HG03108 (cell line): ENCODE measurements at regions not wholly inside any gene's neighbourhood (a gene's known extent, or its start where the extent isn't known, plus 50 kb on each side); places are given as distances from the start of the nearest gene placed in this dataset.

Source experiments
- ATAC-seq: cut with Tn5 transposase; IDR thresholded peaks from one replicate; pipeline ENCODE4 v1.9.1; 2021; ENCODE audit warnings: moderate library complexity; ENCODE audit not compliant: unreplicated experiment

- no peak for ATAC-seq
These were observed 192.2 kb upstream of the FBXO11 start for GRCh38 chr2:48098539-48098938.

- ATAC-seq: no peak
These were observed 198.1 kb upstream of the FBXO11 start for GRCh38 chr2:48104418-48104817.

- no peak for ATAC-seq
These were observed 199.6 kb upstream of the FBXO11 start for GRCh38 chr2:48105848-48106247.

- ATAC-seq: no peak
These were observed 201.1 kb upstream of the FBXO11 start for GRCh38 chr2:48107326-48107925.

- ATAC-seq: no peak
These were observed 202.2 kb upstream of the FBXO11 start for GRCh38 chr2:48108455-48108854.

GRCh38 chr2:48109491-48110204 is 203.3 kb upstream of the FBXO11 start:
- no peak for ATAC-seq

- ATAC-seq: no peak
These were observed 204.0 kb upstream of the FOXN2 start for GRCh38 chr2:48110492-48110891.

GRCh38 chr2:48112911-48113680 is 201.4 kb upstream of the FOXN2 start:
- ATAC-seq: no peak

- ATAC-seq: no peak
These were observed 200.7 kb upstream of the FOXN2 start for GRCh38 chr2:48113767-48114166.

- no peak for ATAC-seq
These were observed 200.2 kb upstream of the FOXN2 start for GRCh38 chr2:48114256-48114655.

GRCh38 chr2:48116497-48116896 is 198.0 kb upstream of the FOXN2 start:
- ATAC-seq: no peak

- ATAC-seq: no peak
These were observed 195.6 kb upstream of the FOXN2 start for GRCh38 chr2:48118895-48119294.

- no peak for ATAC-seq
These were observed 194.4 kb upstream of the FOXN2 start for GRCh38 chr2:48120112-48120511.

GRCh38 chr2:48120759-48121242 is 193.7 kb upstream of the FOXN2 start:
- ATAC-seq: no peak

- no peak for ATAC-seq
These were observed 192.3 kb upstream of the FOXN2 start for GRCh38 chr2:48122166-48122565.

GRCh38 chr2:48124592-48124991 is 189.9 kb upstream of the FOXN2 start:
- no peak for ATAC-seq

- ATAC-seq: no peak
These were observed 188.3 kb upstream of the FOXN2 start for GRCh38 chr2:48126162-48126561.

GRCh38 chr2:48127612-48128191 is 186.8 kb upstream of the FOXN2 start:
- no peak for ATAC-seq

GRCh38 chr2:48129293-48129950 is 185.1 kb upstream of the FOXN2 start:
- no peak for ATAC-seq

- no peak for ATAC-seq
These were observed 182.8 kb upstream of the FOXN2 start for GRCh38 chr2:48131539-48132270.
